ENCODE measurements at regions not wholly inside any gene's neighbourhood (a gene's known extent, or its start where the extent isn't known, plus 50 kb on each side); places are given as distances from the start of the nearest gene placed in this dataset.

GRCh38 chr10:61279400-61279799 is 173.8 kb downstream of the TMEM26 start:
- DNase-seq (ENCODE audit: extremely low read depth, low read depth): no peak
- TF ChIP-seq CTCF (IDR thresholded peaks at IDR 0.05; ENCODE audit: low read depth, low read length): no peak

- DNase-seq (ENCODE audit: extremely low read depth, low read depth): no peak
- no peak for TF ChIP-seq CTCF (IDR thresholded peaks at IDR 0.05; ENCODE audit: low read depth, low read length)
These were observed 174.6 kb downstream of the TMEM26 start for GRCh38 chr10:61278556-61278955.

- no peak for TF ChIP-seq CTCF (IDR thresholded peaks at IDR 0.05; ENCODE audit: low read depth, low read length)
- DNase-seq (ENCODE audit: extremely low read depth, low read depth): no peak
These were observed 180.4 kb downstream of the TMEM26 start for GRCh38 chr10:61272781-61273180.

- peak; percentile 35 for TF ChIP-seq CTCF (IDR thresholded peaks at IDR 0.05; ENCODE audit: low read depth, low read length)
- peak; percentile 65 for DNase-seq (ENCODE audit: extremely low read depth, low read depth)
These were observed 181.9 kb downstream of the TMEM26 start for GRCh38 chr10:61271127-61271780.

- DNase-seq (ENCODE audit: extremely low read depth, low read depth): no peak
- no peak for TF ChIP-seq CTCF (IDR thresholded peaks at IDR 0.05; ENCODE audit: low read depth, low read length)
These were observed 189.7 kb downstream of the TMEM26 start for GRCh38 chr10:61263518-61263917.

GRCh38 chr10:61262486-61263261 is 190.5 kb downstream of the TMEM26 start:
- peak; percentile 57 for DNase-seq (ENCODE audit: extremely low read depth, low read depth)
- TF ChIP-seq CTCF (IDR thresholded peaks at IDR 0.05; ENCODE audit: low read depth, low read length): no peak

- no peak for TF ChIP-seq CTCF (IDR thresholded peaks at IDR 0.05; ENCODE audit: low read depth, low read length)
- DNase-seq (ENCODE audit: extremely low read depth, low read depth): no peak
These were observed 195.2 kb downstream of the TMEM26 start for GRCh38 chr10:61257956-61258496.
